ENCODE measurements at regions not wholly inside any gene's neighbourhood (a gene's known extent, or its start where the extent isn't known, plus 50 kb on each side); places are given as distances from the start of the nearest gene placed in this dataset.

DNA sequence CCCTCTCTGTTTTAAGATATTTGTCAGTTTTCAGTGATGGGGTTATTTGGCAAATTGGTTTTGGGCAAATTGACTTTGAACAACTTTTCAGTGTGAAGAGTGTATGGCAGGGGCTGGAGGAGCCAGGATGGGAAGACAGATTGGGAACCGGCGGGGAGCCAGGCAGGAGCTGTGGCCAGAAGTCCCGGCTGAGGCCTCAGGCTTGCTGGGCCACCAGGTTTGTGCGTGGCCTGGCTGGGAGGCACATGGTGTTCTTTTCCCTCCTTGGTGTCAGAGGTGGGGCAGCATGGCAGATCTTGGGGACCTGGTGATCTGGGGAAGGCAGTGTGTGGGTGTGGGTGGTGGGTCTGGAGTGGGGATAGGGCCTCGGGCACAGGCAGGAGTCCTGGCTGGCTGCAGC, 61.1 kb downstream of the SLC25A47 start:
- Histone ChIP-seq H3K27me3 (ENCODE audit: insufficient read depth, low read length) (no peaks in the 10 kb centered on the region), H4K20me1 (ENCODE audit: insufficient read depth, low read length) (peaks cover 17% of the 10 kb centered on the region), H2AFZ (ENCODE audit: low read depth, low read length) (no peak overlapping the region), H3K4me2 (ENCODE audit: low read length) (no peak overlapping the region), H3K9me3 (ENCODE audit: insufficient read depth, low read depth, low read length) (no peaks in the 10 kb centered on the region), H3K79me2 (ENCODE audit: insufficient read depth, low read length) (peaks cover 16% of the 10 kb centered on the region), H3K4me1 (ENCODE audit: insufficient read depth, low read length) (peaks cover 14% of the 10 kb centered on the region), H3K27ac (ENCODE audit: low read depth, low read length) (no peak overlapping the region), H3K36me3 (ENCODE audit: insufficient read depth, low read length) (no peaks in the 10 kb centered on the region), H3K9ac (ENCODE audit: low read length) (no peak overlapping the region), H3K4me3 (ENCODE audit: insufficient read depth, low read depth, low read length) (no peak overlapping the region)
- DNase-seq (ENCODE audit: low read depth) (no peak), FAIRE-seq (no peak)
- no peaks in the 10 kb centered on the region for H3K9me3 Mint-ChIP-seq (ENCODE audit: unreplicated experiment)
- H3K4me1 Mint-ChIP-seq (ENCODE audit: low read depth, unreplicated experiment) = peaks cover 44% of the 10 kb centered on the region
- peaks cover 12% of the 10 kb centered on the region for H3K36me3 Mint-ChIP-seq (ENCODE audit: low read depth, unreplicated experiment)
- H3K4me3 Mint-ChIP-seq (ENCODE audit: unreplicated experiment) = no peak overlapping the region
- H3K27me3 Mint-ChIP-seq (ENCODE audit: low read depth, unreplicated experiment) = no peaks in the 10 kb centered on the region
- peak overlapping the region; percentile 15 for H3K27ac Mint-ChIP-seq (ENCODE audit: unreplicated experiment)
- TF ChIP-seq, protein P1, sequence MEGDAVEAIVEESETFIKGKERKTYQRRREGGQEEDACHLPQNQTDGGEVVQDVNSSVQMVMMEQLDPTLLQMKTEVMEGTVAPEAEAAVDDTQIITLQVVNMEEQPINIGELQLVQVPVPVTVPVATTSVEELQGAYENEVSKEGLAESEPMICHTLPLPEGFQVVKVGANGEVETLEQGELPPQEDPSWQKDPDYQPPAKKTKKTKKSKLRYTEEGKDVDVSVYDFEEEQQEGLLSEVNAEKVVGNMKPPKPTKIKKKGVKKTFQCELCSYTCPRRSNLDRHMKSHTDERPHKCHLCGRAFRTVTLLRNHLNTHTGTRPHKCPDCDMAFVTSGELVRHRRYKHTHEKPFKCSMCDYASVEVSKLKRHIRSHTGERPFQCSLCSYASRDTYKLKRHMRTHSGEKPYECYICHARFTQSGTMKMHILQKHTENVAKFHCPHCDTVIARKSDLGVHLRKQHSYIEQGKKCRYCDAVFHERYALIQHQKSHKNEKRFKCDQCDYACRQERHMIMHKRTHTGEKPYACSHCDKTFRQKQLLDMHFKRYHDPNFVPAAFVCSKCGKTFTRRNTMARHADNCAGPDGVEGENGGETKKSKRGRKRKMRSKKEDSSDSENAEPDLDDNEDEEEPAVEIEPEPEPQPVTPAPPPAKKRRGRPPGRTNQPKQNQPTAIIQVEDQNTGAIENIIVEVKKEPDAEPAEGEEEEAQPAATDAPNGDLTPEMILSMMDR (IDR thresholded peaks at IDR 0.05; ENCODE audit: insufficient read depth, low read depth, low read length) = no peak
- TF ChIP-seq EZH2 (IDR thresholded peaks at IDR 0.05; ENCODE audit: insufficient read depth, low read length) = no peak

DNA sequence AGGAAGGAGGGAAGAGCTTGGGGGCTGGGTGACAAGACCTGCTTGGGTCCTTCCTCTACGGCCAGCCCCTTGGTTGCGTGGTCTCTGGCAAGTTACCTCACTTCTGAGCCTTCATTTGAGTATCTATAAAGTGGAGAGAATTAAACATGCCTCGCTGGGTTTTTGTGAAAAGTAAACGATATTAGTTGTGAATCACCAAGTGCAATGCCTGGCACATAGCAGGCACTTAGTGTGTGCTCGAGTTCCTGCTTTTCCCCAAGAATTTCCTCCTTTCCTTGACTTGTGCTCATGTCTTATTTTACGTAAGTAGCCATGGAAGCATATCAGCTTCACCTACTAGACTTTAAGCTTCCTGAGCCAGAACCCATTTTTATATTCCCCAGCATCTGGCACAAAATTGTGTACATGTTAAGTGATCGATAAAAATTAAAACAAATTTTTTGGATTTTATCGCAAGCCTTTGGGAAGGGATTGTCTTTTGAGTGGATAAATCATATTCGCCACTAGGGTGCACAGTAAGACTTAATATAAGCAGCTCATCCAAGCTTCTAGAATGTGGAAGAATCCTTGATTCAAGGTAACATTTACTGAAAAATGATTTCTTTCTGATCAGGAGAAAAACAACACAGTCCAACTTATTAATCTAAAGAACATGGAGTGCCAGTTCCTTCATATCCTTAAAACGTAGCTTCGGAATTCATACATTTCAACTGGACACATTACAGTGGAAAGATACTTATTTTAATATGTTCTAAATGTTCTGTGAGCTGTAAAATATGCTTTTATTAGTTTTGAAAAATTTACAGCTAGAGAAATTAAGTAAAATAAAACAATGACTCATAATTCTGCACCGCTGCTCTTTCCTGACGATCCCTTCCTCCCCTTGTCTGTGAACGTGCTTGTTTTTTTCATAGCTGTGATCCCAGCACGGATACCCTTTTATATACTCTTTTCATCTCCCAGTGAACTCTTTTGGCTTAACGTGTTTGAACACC, 62.0 kb downstream of the SLC25A47 start:
- no peak for FAIRE-seq
- Histone ChIP-seq H4K20me1 (ENCODE audit: insufficient read depth, low read length) (peaks cover 17% of the 10 kb centered on the region), H3K4me2 (ENCODE audit: low read length) (peak overlapping the region; percentile 68), H3K79me2 (ENCODE audit: insufficient read depth, low read length) (peaks cover 16% of the 10 kb centered on the region), H2AFZ (ENCODE audit: low read depth, low read length) (no peak overlapping the region), H3K4me1 (ENCODE audit: insufficient read depth, low read length) (peaks cover 14% of the 10 kb centered on the region), H3K27ac (ENCODE audit: low read depth, low read length) (peak overlapping the region; percentile 61), H3K4me3 (ENCODE audit: insufficient read depth, low read depth, low read length) (no peak overlapping the region), H3K9me3 (ENCODE audit: insufficient read depth, low read depth, low read length) (no peaks in the 10 kb centered on the region), H3K36me3 (ENCODE audit: insufficient read depth, low read length) (no peaks in the 10 kb centered on the region), H3K27me3 (ENCODE audit: insufficient read depth, low read length) (no peaks in the 10 kb centered on the region), H3K9ac (ENCODE audit: low read length) (peak overlapping the region; percentile 61)
- Mint-ChIP-seq H3K4me1 (ENCODE audit: low read depth, unreplicated experiment) (peaks cover 45% of the 10 kb centered on the region), H3K27ac (ENCODE audit: unreplicated experiment) (peak overlapping the region; percentile 72), H3K27me3 (ENCODE audit: low read depth, unreplicated experiment) (no peaks in the 10 kb centered on the region), H3K4me3 (ENCODE audit: unreplicated experiment) (peak overlapping the region; percentile 37), H3K36me3 (ENCODE audit: low read depth, unreplicated experiment) (peaks cover 12% of the 10 kb centered on the region), H3K9me3 (ENCODE audit: unreplicated experiment) (no peaks in the 10 kb centered on the region)
- peak; percentile 64 for DNase-seq (ENCODE audit: low read depth)
- TF ChIP-seq, protein P1 (IDR thresholded peaks at IDR 0.05; ENCODE audit: insufficient read depth, low read depth, low read length) = peak; percentile 69
- no peak for TF ChIP-seq EZH2 (IDR thresholded peaks at IDR 0.05; ENCODE audit: insufficient read depth, low read length)

DNA sequence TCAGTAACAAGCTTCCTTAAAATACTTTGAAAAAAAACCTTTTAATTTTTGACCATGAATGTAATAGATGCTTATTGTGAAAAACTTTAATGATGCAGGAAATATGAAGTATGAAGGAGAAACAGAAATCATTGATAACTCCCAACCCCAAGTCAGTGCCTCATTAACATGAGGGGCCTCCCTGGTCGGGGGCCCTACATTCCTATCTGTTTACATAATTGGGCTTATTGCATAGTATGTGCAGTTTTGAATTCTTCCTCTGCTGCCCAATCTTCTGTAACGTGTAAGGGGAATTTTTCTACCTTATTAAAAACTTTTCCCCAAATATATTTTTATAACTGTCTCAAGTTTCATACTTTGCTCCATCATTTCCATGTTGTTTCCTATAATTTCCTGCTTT, 63.0 kb downstream of the SLC25A47 start:
- peak; percentile 44 for DNase-seq (ENCODE audit: low read depth)
- Histone ChIP-seq H3K27ac (ENCODE audit: low read depth, low read length) (peak overlapping the region; percentile 61), H2AFZ (ENCODE audit: low read depth, low read length) (no peak overlapping the region), H3K36me3 (ENCODE audit: insufficient read depth, low read length) (no peaks in the 10 kb centered on the region), H4K20me1 (ENCODE audit: insufficient read depth, low read length) (peaks cover 15% of the 10 kb centered on the region), H3K4me3 (ENCODE audit: insufficient read depth, low read depth, low read length) (no peak overlapping the region), H3K4me1 (ENCODE audit: insufficient read depth, low read length) (peaks cover 14% of the 10 kb centered on the region), H3K79me2 (ENCODE audit: insufficient read depth, low read length) (peaks cover 22% of the 10 kb centered on the region), H3K9me3 (ENCODE audit: insufficient read depth, low read depth, low read length) (no peaks in the 10 kb centered on the region), H3K4me2 (ENCODE audit: low read length) (peak overlapping the region; percentile 68), H3K9ac (ENCODE audit: low read length) (peak overlapping the region; percentile 61), H3K27me3 (ENCODE audit: insufficient read depth, low read length) (no peaks in the 10 kb centered on the region)
- no peak for FAIRE-seq
- no peak for TF ChIP-seq EZH2 (IDR thresholded peaks at IDR 0.05; ENCODE audit: insufficient read depth, low read length)
- TF ChIP-seq, protein P1 (IDR thresholded peaks at IDR 0.05; ENCODE audit: insufficient read depth, low read depth, low read length) = no peak
- Mint-ChIP-seq H3K9me3 (ENCODE audit: unreplicated experiment) (no peaks in the 10 kb centered on the region), H3K4me3 (ENCODE audit: unreplicated experiment) (no peak overlapping the region), H3K36me3 (ENCODE audit: low read depth, unreplicated experiment) (peaks cover 14% of the 10 kb centered on the region), H3K27me3 (ENCODE audit: low read depth, unreplicated experiment) (no peaks in the 10 kb centered on the region), H3K4me1 (ENCODE audit: low read depth, unreplicated experiment) (peaks cover 49% of the 10 kb centered on the region), H3K27ac (ENCODE audit: unreplicated experiment) (peak overlapping the region; percentile 93)
